Muscle layer of colon (tissue), 2 donors: ENCODE measurements at regions not wholly inside any gene's neighbourhood (a gene's known extent, or its start where the extent isn't known, plus 50 kb on each side); places are given as distances from the start of the nearest gene placed in this dataset.

Experiments
- H3K27ac ChIP-seq: one replicate; pipeline ENCODE4 v1.7.0; 2013; ENCODE audit warnings: low read depth, mild to moderate bottlenecking, low read length, moderate library complexity
- H3K27me3 ChIP-seq, 2 donors: one replicate each; pipeline ENCODE4 v1.7.0; 2013; ENCODE audit warnings: low read length in 2 of 2, mild to moderate bottlenecking in 2 of 2; ENCODE audit not compliant: insufficient read depth in 2 of 2, control insufficient read depth in 1 of 2
- H3K36me3 ChIP-seq: one replicate; pipeline ENCODE4 v1.7.0; 2013; ENCODE audit warnings: mild to moderate bottlenecking, low read length; ENCODE audit not compliant: insufficient read depth
- H3K4me1 ChIP-seq: one replicate; pipeline ENCODE4 v1.7.0; 2013; ENCODE audit warnings: mild to moderate bottlenecking, low read length; ENCODE audit not compliant: insufficient read depth
- H3K4me3 ChIP-seq, 2 donors: one replicate each; pipeline ENCODE4 v1.7.0; 2013; ENCODE audit warnings: low read length in 2 of 2, low read depth in 1 of 2, mild to moderate bottlenecking in 1 of 2, moderate library complexity in 1 of 2
- H3K9ac ChIP-seq: one replicate; pipeline ENCODE4 v1.7.0; 2013; ENCODE audit warnings: low read length
- H3K9me3 ChIP-seq: one replicate; pipeline ENCODE4 v1.7.0; 2013; ENCODE audit warnings: mild to moderate bottlenecking, low read length
- donor health status: abdominal sarcoma.
- donor health status: Adenocarcinoma of cecum.

- Histone ChIP-seq H3K36me3 (no peaks in the 10 kb centered on the region), H3K4me3 (no peak overlapping the region), H3K27me3 (no peaks in the 10 kb centered on the region), H3K27ac (no peak overlapping the region), H3K4me1 (no peaks in the 10 kb centered on the region), H3K9ac (no peak overlapping the region), H3K9me3 (no peaks in the 10 kb centered on the region)
Measured at GRCh38 chr1:8267307-8267706, 50.6 kb upstream of the SLC45A1 start.

- Histone ChIP-seq H3K36me3 (no peaks in the 10 kb centered on the region), H3K9ac (no peak overlapping the region), H3K4me1 (no peaks in the 10 kb centered on the region), H3K9me3 (no peaks in the 10 kb centered on the region), H3K27me3 (no peaks in the 10 kb centered on the region), H3K4me3 (no peak overlapping the region), H3K27ac (no peak overlapping the region)
Measured at GRCh38 chr1:8266436-8267165, 51.3 kb upstream of the SLC45A1 start.

- Histone ChIP-seq H3K27ac (no peak overlapping the region), H3K27me3 (no peaks in the 10 kb centered on the region), H3K4me1 (peaks cover 10% of the 10 kb centered on the region), H3K4me3 (no peak overlapping the region), H3K9ac (no peak overlapping the region), H3K36me3 (no peaks in the 10 kb centered on the region), H3K9me3 (no peaks in the 10 kb centered on the region)
Measured at GRCh38 chr1:8263791-8264190, 54.1 kb upstream of the SLC45A1 start.

- peaks cover 10% of the 10 kb centered on the region for H3K4me1 ChIP-seq
- no peaks in the 10 kb centered on the region for H3K36me3 ChIP-seq
- H3K9ac ChIP-seq = no peak overlapping the region
- no peak overlapping the region for H3K27ac ChIP-seq
- no peaks in the 10 kb centered on the region for H3K9me3 ChIP-seq
- H3K4me3 ChIP-seq = no peak overlapping the region
- H3K27me3 ChIP-seq = no peaks in the 10 kb centered on the region
Measured at GRCh38 chr1:8261398-8261762, 56.5 kb upstream of the SLC45A1 start.

GRCh38 chr1:8259498-8260290 is 58.2 kb upstream of the SLC45A1 start:
- Histone ChIP-seq H3K4me3 (no peak overlapping the region), H3K36me3 (no peaks in the 10 kb centered on the region), H3K27ac (no peak overlapping the region), H3K9me3 (no peaks in the 10 kb centered on the region), H3K9ac (no peak overlapping the region), H3K27me3 (no peaks in the 10 kb centered on the region), H3K4me1 (peaks cover 10% of the 10 kb centered on the region)

GRCh38 chr1:8257621-8258020 is 60.3 kb upstream of the SLC45A1 start:
- no peaks in the 10 kb centered on the region for H3K27me3 ChIP-seq
- H3K4me1 ChIP-seq = peaks cover 10% of the 10 kb centered on the region
- no peak overlapping the region for H3K27ac ChIP-seq
- H3K9ac ChIP-seq = no peak overlapping the region
- H3K4me3 ChIP-seq = no peak overlapping the region
- H3K9me3 ChIP-seq = no peaks in the 10 kb centered on the region
- no peaks in the 10 kb centered on the region for H3K36me3 ChIP-seq

- no peak overlapping the region for H3K9ac ChIP-seq
- H3K9me3 ChIP-seq = no peaks in the 10 kb centered on the region
- no peaks in the 10 kb centered on the region for H3K36me3 ChIP-seq
- no peak overlapping the region for H3K27ac ChIP-seq
- no peak overlapping the region for H3K4me3 ChIP-seq
- peaks cover 14% of the 10 kb centered on the region for H3K4me1 ChIP-seq
- no peaks in the 10 kb centered on the region for H3K27me3 ChIP-seq
Measured at GRCh38 chr1:8256321-8256720, 61.6 kb upstream of the SLC45A1 start.

- Histone ChIP-seq H3K27ac (no peak overlapping the region), H3K9ac (no peak overlapping the region), H3K9me3 (no peaks in the 10 kb centered on the region), H3K36me3 (no peaks in the 10 kb centered on the region), H3K4me1 (peaks cover 19% of the 10 kb centered on the region), H3K27me3 (no peaks in the 10 kb centered on the region), H3K4me3 (no peak overlapping the region)
Measured at GRCh38 chr1:8255712-8256111, 62.2 kb upstream of the SLC45A1 start.

GRCh38 chr1:8252266-8252951 is 65.5 kb upstream of the SLC45A1 start:
- no peaks in the 10 kb centered on the region for H3K9me3 ChIP-seq
- H3K4me3 ChIP-seq = no peak overlapping the region
- no peak overlapping the region for H3K27ac ChIP-seq
- H3K4me1 ChIP-seq = peaks cover 9% of the 10 kb centered on the region
- H3K9ac ChIP-seq = no peak overlapping the region
- no peaks in the 10 kb centered on the region for H3K36me3 ChIP-seq
- no peaks in the 10 kb centered on the region for H3K27me3 ChIP-seq

- no peaks in the 10 kb centered on the region for H3K9me3 ChIP-seq
- no peaks in the 10 kb centered on the region for H3K36me3 ChIP-seq
- H3K4me1 ChIP-seq = peaks cover 9% of the 10 kb centered on the region
- no peak overlapping the region for H3K27ac ChIP-seq
- no peaks in the 10 kb centered on the region for H3K27me3 ChIP-seq
- no peak overlapping the region for H3K9ac ChIP-seq
- H3K4me3 ChIP-seq = no peak overlapping the region
Measured at GRCh38 chr1:8251635-8252034, 66.3 kb upstream of the SLC45A1 start.

GRCh38 chr1:8249838-8250237 is 68.1 kb upstream of the SLC45A1 start:
- Histone ChIP-seq H3K9me3 (no peaks in the 10 kb centered on the region), H3K4me3 (no peak overlapping the region), H3K4me1 (peaks cover 9% of the 10 kb centered on the region), H3K36me3 (no peaks in the 10 kb centered on the region), H3K27ac (no peak overlapping the region), H3K27me3 (no peaks in the 10 kb centered on the region), H3K9ac (no peak overlapping the region)
